Liver (tissue), 3 donors: ENCODE measurements at regions not wholly inside any gene's neighbourhood (a gene's known extent, or its start where the extent isn't known, plus 50 kb on each side); places are given as distances from the start of the nearest gene placed in this dataset.

Experiments
- SP1 ChIP-seq: IDR thresholded peaks from 2 replicates; pipeline ENCODE4 v1.6.1; 2018; ENCODE audit warnings: antibody characterized with exemption, mild to moderate bottlenecking
- TF ChIP-seq, protein P1 (sequence below): fragments of 150-350 bp; IDR thresholded peaks from 2 replicates; pipeline ENCODE4 v1.5.1; 2017; ENCODE audit warnings: improper control_type of control experiment, low read depth, low read length; ENCODE audit not compliant: missing input control
- donor health status: healthy.
- donor health status: healthy.

DNA sequence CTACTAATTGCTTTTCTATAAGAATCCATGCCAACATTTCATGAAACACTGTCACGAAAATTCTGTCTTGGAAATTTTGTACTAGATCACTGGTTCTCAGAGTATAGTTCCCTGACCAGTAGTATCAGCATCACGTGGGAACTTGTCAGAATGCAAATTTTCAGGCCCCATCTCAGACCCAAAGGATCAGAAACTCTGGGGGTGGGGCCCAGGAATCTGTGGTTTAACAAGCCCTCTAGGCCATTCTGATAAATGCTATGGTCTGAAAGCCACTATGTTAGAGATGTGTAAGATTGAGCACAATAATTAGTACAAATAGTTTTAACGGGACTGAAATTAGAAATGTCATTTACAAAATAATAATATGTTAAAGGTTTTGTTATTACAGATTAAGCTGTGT, 615.7 kb upstream of the ARRDC3 start:
- TF ChIP-seq, protein P1, sequence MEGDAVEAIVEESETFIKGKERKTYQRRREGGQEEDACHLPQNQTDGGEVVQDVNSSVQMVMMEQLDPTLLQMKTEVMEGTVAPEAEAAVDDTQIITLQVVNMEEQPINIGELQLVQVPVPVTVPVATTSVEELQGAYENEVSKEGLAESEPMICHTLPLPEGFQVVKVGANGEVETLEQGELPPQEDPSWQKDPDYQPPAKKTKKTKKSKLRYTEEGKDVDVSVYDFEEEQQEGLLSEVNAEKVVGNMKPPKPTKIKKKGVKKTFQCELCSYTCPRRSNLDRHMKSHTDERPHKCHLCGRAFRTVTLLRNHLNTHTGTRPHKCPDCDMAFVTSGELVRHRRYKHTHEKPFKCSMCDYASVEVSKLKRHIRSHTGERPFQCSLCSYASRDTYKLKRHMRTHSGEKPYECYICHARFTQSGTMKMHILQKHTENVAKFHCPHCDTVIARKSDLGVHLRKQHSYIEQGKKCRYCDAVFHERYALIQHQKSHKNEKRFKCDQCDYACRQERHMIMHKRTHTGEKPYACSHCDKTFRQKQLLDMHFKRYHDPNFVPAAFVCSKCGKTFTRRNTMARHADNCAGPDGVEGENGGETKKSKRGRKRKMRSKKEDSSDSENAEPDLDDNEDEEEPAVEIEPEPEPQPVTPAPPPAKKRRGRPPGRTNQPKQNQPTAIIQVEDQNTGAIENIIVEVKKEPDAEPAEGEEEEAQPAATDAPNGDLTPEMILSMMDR: no peak
- no peak for TF ChIP-seq SP1
